Lower lobe of right lung (tissue), 2 donors: ENCODE measurements at regions not wholly inside any gene's neighbourhood (a gene's known extent, or its start where the extent isn't known, plus 50 kb on each side); places are given as distances from the start of the nearest gene placed in this dataset.
A peak's percentile ranks its signal among the peaks of the same experiment; 100 is the strongest.

Experiments
- ATAC-seq, 2 donors: fragments of 200-7000 bp; cut with Tn5 transposase; one replicate each; pipeline ENCODE4 v1.9.1; 2020 to 2022; ENCODE audit warnings: mild to moderate bottlenecking in 2 of 2, moderate library complexity in 2 of 2
- DNase-seq: peaks from one replicate; pipeline ENCODE4 v3.0.0-alpha.2; 2020
- H3K27ac ChIP-seq: fragments of 200-600 bp; one replicate; pipeline ENCODE4 v1.8.0; 2022
- H3K27me3 ChIP-seq: fragments of 200-600 bp; one replicate; pipeline ENCODE4 v1.8.0; 2022; ENCODE audit warnings: low read depth
- H3K36me3 ChIP-seq: fragments of 200-600 bp; one replicate; pipeline ENCODE4 v1.8.0; 2022; ENCODE audit warnings: mild to moderate bottlenecking
- H3K4me1 ChIP-seq: fragments of 200-600 bp; one replicate; pipeline ENCODE4 v1.8.0; 2022
- H3K4me3 ChIP-seq: fragments of 200-600 bp; one replicate; pipeline ENCODE4 v1.8.0; 2022; ENCODE audit warnings: mild to moderate bottlenecking
- H3K9me3 ChIP-seq: fragments of 200-600 bp; one replicate; pipeline ENCODE4 v1.8.0; 2022
- CTCF ChIP-seq: fragments of 200-600 bp; IDR thresholded peaks from one replicate; pipeline ENCODE4 v1.8.0; 2022; ENCODE audit warnings: antibody characterized with exemption, mild to moderate bottlenecking
- intact Hi-C: fragments of 100-400 bp; cut with DNase I; formaldehyde crosslinking; loops from one replicate; pipeline ENCODE4 v1.11.0; 2022
- donor health status: DM: no; HTN: yes; CAD: no; lungs with severe emphysema.

GRCh38 chr1:189141056-189141455 lies 1336.6 kb downstream of the BRINP3 start:
- no peak for DNase-seq
- Histone ChIP-seq H3K27me3 (no peaks in the 10 kb centered on the region), H3K36me3 (no peaks in the 10 kb centered on the region), H3K4me3 (no peak overlapping the region), H3K9me3 (no peaks in the 10 kb centered on the region), H3K27ac (no peak overlapping the region), H3K4me1 (no peaks in the 10 kb centered on the region)
- intact Hi-C loops: no loop called here
- ATAC-seq: peak in 1 of 2 donors; percentile 25
- TF ChIP-seq CTCF: no peak

GRCh38 chr1:189149547-189150375 lies 1327.9 kb downstream of the BRINP3 start:
- DNase-seq: no peak
- intact Hi-C loops: no loop called here
- Histone ChIP-seq H3K27ac (no peak overlapping the region), H3K4me1 (no peaks in the 10 kb centered on the region), H3K4me3 (no peak overlapping the region), H3K27me3 (no peaks in the 10 kb centered on the region), H3K36me3 (no peaks in the 10 kb centered on the region), H3K9me3 (no peaks in the 10 kb centered on the region)
- ATAC-seq: peak; percentile 71 to 84
- TF ChIP-seq CTCF: no peak

- H3K4me3 ChIP-seq: no peak overlapping the region
- no peak for TF ChIP-seq CTCF
- ATAC-seq (no peak), DNase-seq (no peak)
- H3K4me1 ChIP-seq: no peaks in the 10 kb centered on the region
- H3K9me3 ChIP-seq: no peaks in the 10 kb centered on the region
- H3K27ac ChIP-seq: no peak overlapping the region
- intact Hi-C loops: no loop called here
- H3K27me3 ChIP-seq: no peaks in the 10 kb centered on the region
- no peaks in the 10 kb centered on the region for H3K36me3 ChIP-seq
These were observed 1327.0 kb downstream of the BRINP3 start for GRCh38 chr1:189150624-189151023.

- ATAC-seq (no peak), DNase-seq (no peak)
- H3K36me3 ChIP-seq: no peaks in the 10 kb centered on the region
- no peaks in the 10 kb centered on the region for H3K4me1 ChIP-seq
- no peaks in the 10 kb centered on the region for H3K9me3 ChIP-seq
- intact Hi-C loops: no loop called here
- no peaks in the 10 kb centered on the region for H3K27me3 ChIP-seq
- H3K27ac ChIP-seq: no peak overlapping the region
- no peak for TF ChIP-seq CTCF
- no peak overlapping the region for H3K4me3 ChIP-seq
These were observed 1326.3 kb downstream of the BRINP3 start for GRCh38 chr1:189151361-189151760.

- no peak overlapping the region for H3K27ac ChIP-seq
- no peaks in the 10 kb centered on the region for H3K27me3 ChIP-seq
- ATAC-seq (no peak), DNase-seq (no peak)
- TF ChIP-seq CTCF: no peak
- intact Hi-C loops: no loop called here
- H3K9me3 ChIP-seq: no peaks in the 10 kb centered on the region
- no peaks in the 10 kb centered on the region for H3K36me3 ChIP-seq
- no peaks in the 10 kb centered on the region for H3K4me1 ChIP-seq
- H3K4me3 ChIP-seq: no peak overlapping the region
These were observed 1325.0 kb downstream of the BRINP3 start for GRCh38 chr1:189152685-189153084.
